ENCODE measurements at regions not wholly inside any gene's neighbourhood (a gene's known extent, or its start where the extent isn't known, plus 50 kb on each side); places are given as distances from the start of the nearest gene placed in this dataset.

DNA sequence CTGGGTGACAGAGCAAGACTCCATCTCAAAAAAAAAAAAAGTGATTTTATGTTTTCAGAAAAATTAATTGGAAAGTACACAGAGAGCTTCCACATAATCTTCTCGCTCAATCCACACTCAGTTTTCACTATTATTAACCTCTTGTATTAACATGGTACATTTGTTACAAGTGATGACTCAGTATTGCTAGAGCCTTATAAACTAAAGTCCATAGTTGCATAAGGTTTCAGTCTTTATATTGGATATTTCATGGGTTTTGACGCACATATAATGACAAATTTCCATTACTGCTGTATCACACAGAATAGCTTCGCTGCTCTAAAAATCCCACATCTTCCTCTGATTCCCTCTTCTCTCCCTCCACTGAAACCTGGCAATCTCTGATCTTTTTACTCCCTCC is 603.5 kb downstream of the XIRP2 start:
- no peak for DNase-seq

DNA sequence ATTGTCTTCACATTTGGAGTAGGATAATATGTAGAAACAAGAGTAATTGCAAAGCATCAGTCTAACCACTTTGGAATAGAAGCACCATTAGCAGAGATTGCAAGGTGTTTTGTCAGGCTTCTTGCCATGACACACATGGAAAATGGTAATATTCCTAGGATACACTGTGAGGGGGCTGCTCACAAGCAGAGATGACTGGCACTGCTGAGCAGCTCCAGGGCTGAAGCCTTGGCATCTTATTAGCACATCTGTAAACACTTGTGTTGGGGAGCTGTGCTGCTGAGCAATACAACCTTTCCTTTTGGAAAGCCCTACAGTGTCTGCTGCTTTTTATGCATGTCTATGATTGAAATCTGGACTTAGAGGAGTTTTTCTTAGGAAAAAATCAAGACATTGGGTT is 602.2 kb downstream of the XIRP2 start:
- DNase-seq: no peak

DNA sequence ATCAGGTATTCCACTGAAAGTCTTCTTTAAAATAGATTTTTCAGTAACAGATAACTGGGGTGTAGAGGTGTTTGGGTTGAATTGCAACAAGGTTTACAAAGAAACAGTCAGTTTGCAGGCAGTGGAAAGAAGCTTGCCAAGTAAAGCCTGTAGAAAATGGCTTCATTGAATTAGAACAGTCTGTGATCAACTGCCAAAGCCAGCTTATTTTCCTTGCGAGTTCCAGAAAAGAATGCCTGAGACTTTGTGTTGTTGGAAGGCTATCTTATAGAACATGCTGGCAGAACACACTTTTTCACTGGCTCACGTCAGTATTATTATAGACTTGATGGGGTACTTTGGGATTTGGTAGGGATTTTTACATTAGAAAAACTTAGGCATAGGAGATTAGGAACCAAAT is 601.0 kb downstream of the XIRP2 start:
- DNase-seq: no peak

DNA sequence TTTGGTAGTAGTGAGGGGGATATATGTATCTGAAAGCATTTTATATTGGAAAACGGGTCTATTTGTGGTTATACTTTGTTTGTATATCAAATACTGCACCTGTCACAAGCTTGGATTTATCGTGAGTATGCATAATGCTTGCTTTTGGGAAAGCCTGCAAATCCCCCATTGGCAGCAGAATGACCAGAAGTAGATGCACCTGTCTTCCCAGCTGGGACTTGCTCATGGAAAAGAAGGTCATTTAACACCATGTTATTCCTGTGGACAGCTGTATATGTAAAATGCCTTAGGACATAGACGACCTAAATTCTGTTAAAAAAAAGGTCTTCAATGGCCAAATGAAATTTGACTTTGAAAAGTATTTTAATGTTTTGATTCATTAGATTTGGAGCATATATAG is 599.4 kb downstream of the XIRP2 start:
- no peak for DNase-seq

DNA sequence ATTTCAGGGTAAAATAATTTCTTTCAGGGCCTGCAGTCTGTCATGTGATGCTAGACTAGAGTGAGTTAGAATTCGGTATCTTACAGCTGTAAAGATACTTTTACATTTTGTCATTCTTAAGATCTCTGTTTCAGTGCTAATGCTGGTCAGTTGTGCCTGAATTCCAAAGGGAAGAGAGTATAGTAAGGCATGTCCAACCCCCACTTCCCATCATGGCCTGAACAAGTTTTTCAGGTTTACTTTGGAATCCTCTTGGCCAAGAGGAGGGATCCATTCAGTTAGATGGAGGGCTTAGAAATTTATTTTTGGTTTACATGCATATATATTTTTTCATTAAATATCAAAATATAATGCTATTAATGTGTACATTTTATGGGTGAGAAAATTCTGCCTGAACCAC is 596.6 kb downstream of the XIRP2 start:
- no peak for DNase-seq

DNA sequence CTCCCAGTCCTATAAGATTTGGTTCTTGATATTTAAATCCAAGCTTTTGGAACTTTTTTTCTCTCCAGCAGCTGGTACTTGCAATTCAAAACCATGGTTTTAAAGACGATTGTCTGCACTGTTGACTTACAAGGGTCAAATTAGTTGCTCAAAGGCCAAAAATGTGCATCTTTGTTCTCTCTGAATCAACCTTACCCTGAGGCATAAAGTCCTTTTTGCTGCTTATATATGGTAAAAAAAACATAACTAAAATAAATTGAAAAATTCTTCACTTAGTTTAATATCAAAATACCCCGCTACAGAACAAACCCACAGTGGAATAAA is 592.7 kb downstream of the XIRP2 start:
- no peak for DNase-seq

DNA sequence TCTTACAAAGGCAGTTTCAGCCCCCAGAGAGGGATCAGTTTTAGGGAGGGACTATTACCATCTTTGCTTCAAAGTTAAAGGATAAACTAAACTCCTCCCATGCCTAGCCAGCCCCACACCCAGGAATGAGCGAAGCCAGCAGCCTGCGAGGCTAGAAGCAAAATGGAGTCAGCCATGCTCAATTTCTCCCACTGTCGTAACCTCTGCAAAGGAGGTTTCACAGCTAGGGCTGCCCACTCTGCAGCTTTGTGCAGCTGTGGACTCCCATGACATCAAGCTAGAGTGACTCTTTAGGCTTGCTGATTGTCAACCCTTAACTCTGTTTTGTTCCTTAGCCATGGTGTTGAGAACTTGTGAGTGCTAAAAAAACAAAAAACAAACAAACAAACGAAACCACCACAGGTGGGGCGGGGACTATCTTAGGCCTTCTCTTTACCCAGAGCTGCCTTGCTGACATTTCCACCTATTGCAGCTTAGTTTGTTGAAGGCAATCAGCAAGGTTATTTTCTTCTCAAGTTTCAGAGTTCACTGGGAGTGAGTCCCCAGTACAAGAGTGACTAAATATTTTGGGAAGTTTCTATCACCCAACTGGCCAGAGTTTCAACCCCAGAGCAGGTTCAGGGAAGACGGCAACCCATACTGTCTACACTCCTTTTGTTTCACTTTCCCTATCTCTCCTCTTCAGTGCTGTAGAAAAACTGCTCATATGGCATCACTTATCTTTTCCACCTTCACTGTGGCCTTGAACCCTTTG is 592.1 kb downstream of the XIRP2 start:
- DNase-seq: no peak

DNA sequence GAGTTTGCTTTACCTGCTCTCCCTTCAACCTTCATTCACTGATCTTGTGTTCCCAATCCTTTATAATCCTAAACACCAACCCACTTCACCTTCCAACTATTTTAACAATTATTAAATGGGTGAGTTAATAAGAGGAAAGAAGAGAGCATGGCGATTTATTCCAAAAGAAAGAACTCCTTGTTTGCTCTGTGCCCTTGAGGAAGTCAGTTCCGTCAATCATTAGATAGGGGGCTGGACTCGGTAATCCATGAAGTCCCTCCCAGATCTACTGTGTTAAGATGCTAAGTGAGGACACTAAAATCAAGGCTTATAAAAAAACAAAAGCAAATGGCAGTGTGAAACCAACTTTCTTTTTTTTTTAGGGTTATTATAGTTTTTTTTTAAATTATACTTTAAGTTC is 589.9 kb downstream of the XIRP2 start:
- DNase-seq: no peak

DNA sequence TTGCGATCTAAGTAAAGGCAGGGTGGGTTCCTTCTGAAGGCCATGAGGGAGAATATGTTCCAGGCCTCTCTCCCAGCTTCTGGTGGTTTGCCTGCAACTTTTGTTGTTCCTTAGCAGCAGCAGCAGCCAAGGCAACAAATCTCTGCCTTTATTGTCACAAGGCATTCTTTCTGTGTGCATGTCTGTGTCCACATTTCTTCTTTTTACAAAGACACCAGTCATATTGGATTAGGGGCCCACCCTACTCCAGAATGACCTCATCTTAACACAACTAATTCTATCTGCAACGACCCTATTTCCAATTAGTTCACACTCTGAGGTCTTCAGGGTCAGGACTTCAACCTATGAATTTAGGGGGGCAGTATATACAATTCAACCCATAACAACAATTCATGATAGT is 587.5 kb downstream of the XIRP2 start:
- no peak for DNase-seq

DNA sequence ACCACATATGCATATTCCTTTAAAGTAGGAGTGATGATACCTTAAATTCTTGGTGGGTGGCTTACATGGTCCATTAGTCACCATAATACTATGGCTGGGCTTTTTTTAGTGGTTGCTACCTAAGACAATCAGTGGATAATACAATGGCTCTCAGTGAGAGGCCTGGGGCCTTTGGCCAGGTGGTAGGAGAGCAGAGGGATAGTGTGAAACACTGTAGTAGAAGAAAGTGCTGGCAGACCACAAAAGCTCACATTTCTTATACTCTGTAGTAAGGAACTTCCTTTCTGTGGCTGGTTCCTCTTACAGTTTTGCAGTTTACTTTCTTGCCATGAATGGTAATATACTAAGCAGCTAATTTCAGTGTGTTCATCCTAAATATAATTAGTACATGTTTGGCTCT is 583.5 kb downstream of the XIRP2 start:
- no peak for DNase-seq

DNA sequence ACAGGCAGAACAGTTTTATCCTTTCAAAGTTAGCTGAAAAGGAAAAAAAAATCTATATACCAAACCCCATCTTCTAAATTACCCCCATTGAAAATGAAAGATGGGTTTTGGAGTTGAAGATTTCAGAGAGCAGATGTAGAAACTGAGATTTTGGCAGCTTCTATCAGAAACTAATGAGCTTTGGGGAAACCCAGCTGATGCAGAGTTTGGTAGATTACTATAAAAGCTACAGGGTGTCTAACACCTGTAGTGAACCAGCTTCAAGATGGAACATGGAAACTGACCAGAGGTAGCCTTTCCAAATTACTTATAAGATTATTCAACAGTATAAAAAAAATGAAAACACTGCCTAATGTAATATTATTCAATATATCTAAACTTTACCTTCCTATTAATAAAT is 583.1 kb downstream of the XIRP2 start:
- no peak for DNase-seq

DNA sequence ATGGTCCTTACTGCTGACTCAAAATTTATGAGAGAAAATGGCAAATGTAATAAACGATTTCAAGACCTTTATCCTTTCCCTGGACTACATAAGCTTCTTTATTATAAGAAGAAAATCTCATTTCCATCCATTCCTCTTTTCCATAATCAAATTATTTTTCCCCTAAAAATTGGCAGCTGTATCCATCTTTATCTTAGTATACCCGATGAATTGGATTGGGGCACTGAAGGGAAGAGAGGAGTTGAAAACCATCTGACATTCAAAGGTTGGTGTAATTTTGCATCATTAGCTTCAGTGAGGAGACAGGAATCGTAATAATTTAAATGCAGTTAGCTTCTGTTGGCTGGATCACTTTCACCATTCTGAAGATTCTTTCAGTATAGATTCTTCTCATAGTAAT is 574.1 kb downstream of the XIRP2 start:
- DNase-seq: no peak

DNA sequence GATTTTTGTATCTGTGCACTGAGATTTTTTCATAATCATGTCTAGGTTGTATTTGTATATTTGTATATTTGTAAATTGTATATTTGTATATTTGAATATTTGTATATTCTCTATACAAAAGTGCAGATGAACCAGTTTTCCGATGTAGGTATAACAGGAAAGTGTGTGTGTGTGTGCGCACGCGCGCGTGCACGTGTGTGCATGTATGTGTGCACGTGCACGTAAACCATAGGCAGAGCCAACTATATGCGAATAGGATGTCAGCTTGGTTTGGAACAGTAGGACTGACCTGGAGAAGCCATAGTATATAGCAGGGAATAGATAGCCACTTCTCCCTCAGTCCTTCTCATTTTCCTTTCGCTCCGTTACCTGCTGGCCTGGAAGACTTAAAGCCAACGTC is 565.8 kb downstream of the XIRP2 start:
- DNase-seq: no peak

DNA sequence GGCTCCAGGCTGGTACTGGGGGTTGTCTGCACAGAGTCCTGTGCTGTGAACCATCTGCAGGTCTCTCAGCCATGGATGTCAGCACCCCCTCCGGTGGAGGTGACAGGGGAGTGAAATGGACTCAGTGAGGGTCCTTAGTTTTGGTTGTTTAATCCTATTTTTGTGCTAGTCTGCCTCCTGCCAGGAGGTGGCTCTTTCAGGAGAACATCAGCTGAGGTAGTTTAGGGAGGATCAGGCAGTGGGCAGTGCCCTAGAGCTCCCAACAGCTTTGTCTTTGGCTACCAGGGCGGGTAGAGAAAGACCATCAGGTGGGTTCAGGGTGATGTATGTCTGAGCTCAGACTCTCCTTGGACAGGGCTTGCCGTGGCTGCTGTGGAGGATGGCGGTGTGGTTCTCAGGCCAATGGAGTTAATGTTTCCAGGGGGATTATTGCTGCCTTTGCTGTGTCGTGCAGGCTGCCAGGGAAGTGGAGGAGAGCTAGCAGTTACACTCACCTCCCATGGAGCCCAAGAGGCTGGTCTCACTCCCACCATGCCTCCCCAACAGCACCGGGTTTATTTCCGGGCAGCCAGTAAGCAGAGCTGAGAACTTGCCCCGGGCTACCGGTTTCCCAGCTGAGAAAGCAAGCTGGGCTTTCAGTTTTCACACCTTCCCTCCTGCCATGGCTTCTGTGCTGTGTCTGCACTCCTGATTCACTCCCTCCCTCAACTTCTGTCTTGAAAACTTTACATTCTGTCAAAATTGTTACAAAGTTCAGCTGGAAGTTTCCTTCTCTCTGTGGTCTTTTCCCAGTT is 563.4 kb downstream of the XIRP2 start:
- DNase-seq: no peak

DNA sequence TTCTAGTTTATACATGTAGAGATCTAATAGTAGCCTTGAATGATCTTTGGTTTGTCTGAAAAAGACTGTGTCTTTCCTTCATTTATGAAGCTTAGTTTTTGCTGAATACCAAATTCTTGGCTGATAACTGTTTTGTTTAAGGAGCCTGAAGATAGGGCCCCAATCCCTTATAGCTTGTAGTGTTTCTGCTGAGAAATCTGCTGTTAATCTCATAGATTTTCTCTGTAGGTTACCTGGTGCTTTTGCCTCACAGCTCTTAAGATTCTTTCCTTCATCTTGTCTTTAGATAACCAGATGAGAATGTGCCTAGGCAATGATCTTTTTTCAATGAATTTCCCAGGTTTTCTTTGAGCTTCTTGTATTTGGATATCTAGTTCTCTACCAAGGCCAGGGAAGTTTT is 562.1 kb downstream of the XIRP2 start:
- DNase-seq: no peak

DNA sequence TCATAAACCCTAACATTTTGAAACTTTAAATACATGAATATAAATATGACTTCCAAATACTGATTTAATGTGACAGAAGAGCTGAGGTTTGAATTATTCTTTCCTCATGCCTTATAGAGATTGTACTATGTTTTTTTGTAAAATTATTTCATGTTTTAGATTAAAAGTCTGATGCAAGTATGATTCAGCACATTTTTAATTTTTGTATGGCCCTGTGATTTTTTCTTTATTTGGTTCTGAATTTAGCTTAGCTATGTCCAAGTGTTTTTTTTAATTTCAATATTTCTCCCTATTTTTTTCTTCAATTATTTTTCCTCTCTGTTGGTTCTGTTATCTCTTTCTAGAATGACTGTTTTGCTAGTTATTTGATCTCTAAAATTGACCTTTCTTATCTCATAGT is 552.1 kb downstream of the XIRP2 start:
- no peak for DNase-seq

DNA sequence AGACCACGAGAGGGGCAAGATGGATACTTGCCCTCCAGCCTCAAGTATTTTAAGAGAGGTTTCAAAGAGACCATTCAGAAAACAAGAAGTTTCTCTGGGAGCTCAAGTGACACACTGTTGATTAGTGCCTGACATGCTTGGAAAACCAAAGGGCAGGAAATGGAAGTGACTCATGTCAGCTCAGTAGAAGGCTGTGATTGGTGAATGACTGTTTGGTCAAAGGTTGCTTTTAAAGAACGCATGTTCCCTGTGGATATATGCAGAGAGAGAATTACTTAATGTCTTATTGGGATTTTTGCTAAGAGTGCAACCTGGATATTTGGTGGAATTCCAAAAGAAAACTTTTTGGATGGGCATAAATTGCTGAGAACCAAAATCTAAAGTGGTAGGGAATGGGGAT is 549.9 kb downstream of the XIRP2 start:
- no peak for DNase-seq

DNA sequence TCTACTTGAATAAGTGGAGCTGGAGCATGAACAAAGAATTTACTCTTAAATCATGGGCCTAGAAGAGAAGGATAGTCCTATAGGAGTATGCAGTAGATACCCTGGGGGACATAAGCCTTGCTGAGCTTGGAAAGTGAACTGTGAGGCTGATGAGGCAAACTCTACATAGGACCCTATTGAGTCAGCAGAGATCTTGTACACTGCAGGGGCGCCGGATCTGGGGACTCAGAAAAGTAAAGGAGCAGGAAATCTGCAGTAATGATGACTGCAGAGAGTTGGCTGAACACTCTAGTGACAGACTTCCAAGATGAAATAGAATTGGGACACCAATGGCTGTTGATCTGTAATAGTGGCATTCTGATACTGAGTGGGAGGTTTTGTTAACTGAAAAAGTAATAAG is 543.7 kb downstream of the XIRP2 start:
- no peak for DNase-seq

DNA sequence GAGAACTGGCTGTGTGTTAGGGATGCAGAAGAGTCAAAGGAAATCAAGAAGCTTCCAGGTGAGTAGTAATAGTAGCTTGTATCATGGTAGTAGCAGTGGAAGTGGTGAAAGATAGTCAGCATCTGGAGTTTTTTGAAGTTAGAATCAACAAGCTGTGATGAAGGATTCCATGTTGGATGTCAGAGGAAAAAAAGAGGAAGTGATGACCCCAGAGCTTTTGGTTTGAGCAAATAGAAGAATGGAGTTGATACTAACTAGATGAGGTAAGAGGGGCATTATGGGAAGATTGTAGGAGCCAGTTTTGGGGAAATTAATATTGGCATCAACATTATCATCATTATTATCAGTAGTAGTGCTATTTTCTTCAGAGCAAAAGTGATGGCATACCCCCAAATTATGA is 542.2 kb downstream of the XIRP2 start:
- DNase-seq: no peak

DNA sequence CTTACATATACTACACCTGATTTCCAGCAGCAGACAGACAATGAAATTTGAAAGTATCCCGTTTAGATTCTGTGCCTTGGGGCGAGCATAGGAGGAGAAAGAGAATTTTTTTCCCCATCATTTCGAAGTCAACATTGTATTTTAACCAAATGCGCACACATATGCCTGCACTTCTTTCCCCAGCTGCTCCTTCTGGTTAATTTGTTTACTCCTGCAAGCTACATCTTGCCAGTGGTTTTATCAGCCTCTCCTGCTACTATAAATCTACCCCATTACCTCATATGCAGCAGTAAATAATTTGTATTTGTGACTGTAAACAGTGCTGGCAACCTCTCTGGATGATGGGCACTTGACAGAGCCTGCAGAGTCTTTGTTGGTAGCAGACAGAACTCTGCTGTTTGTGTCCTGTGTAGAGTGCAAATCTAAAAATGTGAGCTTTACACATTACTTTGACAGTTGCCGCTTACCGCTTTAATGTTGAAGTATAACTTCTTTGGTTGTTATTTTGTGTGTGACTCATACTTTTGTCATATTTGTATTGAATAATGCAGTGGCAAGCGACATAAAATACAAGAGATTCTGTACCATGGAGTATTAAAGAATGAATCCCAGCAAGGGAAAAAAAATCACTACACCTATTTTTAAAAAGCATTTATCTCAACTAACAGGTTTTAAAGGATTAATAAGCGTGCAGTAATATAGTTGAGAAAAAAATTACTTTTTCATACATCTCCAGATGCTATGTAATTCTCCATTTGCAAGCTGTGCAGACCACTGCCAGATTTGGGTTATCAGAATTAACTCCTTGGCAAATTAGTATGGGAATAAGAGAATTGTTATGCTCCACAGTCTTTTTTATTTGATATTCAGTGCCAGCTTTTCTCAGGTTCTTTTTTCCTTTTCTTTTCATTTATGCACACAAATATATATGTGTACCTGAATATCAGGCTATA is 536.8 kb downstream of the XIRP2 start:
- no peak for DNase-seq

DNA sequence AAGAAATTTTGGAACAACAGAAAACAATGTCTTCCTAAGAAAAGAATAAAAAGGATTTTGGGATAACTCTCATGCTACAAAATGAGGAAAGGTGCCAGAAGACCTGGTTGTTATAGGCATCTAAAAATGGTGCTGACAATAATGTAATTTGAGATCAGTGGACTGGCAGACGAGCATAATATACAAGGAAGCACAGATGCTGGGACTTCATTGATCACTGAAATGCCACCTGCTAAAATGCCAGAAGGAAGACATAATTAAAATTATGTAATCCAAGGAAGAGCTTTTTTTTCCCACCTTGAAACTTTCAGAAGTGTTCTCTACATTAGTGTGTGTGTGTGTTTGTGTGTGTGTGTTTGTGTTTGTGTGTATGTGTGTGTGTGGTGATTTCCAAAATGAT is 535.9 kb downstream of the XIRP2 start:
- DNase-seq: no peak

DNA sequence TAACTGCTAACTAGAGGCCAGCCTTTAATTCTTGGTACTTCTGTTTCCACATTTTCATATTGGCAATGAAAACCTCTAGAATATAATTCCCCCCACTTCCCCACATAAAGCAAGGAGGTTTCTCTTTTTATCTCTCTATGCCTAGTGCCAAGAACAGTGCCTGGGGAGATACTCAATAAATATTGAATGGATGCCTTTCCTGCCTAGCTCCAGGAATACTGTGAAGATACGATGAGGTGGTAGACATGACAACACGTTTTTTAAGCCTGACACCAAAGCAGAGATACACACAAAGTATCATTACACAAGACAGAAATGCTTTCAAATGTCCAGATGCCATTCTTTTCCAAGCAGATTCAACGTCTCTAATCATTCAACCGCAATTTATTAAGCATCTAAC is 535.5 kb downstream of the XIRP2 start:
- DNase-seq: no peak

DNA sequence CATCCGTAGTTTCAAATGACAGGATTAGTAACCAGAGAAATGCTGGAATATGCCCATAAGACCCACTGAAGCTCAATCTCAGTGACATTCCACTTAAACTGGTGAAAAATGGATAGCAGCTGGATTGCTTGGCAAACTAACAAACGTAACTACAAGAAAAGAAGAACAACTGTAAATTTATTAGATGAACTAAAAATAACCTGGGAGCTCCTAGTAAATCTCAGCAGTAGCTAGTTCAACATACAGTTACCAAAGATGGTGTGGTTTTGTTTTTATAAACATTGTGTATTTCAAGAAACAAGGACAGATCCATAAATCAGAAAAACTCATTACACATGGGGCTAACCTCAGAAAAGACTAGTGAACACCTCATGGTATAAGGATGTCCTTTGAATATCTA is 531.9 kb downstream of the XIRP2 start:
- DNase-seq: no peak

DNA sequence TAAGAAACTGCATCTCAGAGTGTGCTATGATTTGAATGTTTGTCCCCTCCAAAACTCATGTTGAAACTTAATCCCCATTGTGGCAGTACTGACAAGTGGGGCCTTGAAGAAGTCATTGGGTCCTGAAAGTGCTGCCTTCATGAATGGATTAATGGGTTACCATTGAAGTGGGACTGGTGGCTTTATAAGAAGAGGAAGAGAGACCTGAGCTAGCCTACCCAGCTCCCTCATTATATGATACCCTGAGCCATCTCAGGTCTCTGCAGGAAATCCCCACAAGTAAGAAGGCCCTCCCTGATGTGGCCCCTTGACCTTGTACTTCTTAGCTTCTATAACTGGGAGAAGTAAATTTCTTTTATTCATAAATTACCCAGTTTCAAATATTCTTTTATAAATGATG is 526.8 kb downstream of the XIRP2 start:
- no peak for DNase-seq
